ENCODE measurements at regions not wholly inside any gene's neighbourhood (a gene's known extent, or its start where the extent isn't known, plus 50 kb on each side); places are given as distances from the start of the nearest gene placed in this dataset.
A peak's percentile ranks its signal among the peaks of the same experiment; 100 is the strongest.

GRCh38 chr4:114282937-114283336, 303.5 kb upstream of the ARSJ start:
- TF ChIP-seq POLR2AphosphoS5 (IDR thresholded peaks at IDR 0.05) (no peak), CTCF (IDR thresholded peaks at IDR 0.05) (no peak), EP300 (IDR thresholded peaks at IDR 0.05; ENCODE audit: low read depth) (no peak), POLR2A (IDR thresholded peaks at IDR 0.05) (no peak)
- H3K27me3 ChIP-seq: no peaks in the 10 kb centered on the region
- H3K9me3 ChIP-seq: no peaks in the 10 kb centered on the region
- H3K27ac ChIP-seq: no peak overlapping the region
- in situ Hi-C loops (cut with MboI; ENCODE audit: low pct_ligation_motif_present in 1 of 4, low pct_unique_long_range_greater_than_20kb in 1 of 4, low sequenced_read_pairs in 3 of 4): no loop called here
- no peak for DNase-seq
- no peaks in the 10 kb centered on the region for H3K4me1 ChIP-seq
- H3K36me3 ChIP-seq: no peaks in the 10 kb centered on the region
- 50 to 64% methylated on average over 1 of the region's 1 CpG for WGBS, 2 donors (ENCODE audit: low coverage in 1 of 2)
- no peak overlapping the region for H3K4me3 ChIP-seq
- intact Hi-C loops (cut with DNase I; ENCODE audit: low total_unique reads): no loop called here

- Histone ChIP-seq H3K27ac (no peak overlapping the region), H3K9me3 (no peaks in the 10 kb centered on the region), H3K27me3 (no peaks in the 10 kb centered on the region), H3K36me3 (no peaks in the 10 kb centered on the region), H3K4me1 (no peaks in the 10 kb centered on the region), H3K4me3 (no peak overlapping the region)
- DNase-seq: no peak
- in situ Hi-C loops (cut with MboI; ENCODE audit: low pct_ligation_motif_present in 1 of 4, low pct_unique_long_range_greater_than_20kb in 1 of 4, low sequenced_read_pairs in 3 of 4): no loop called here
- 82 to 86% methylated on average over 1 of the region's 1 CpG for WGBS, 2 donors (ENCODE audit: low coverage in 1 of 2)
- intact Hi-C loops (cut with DNase I; ENCODE audit: low total_unique reads): no loop called here
- no peak for TF ChIP-seq POLR2AphosphoS5 (IDR thresholded peaks at IDR 0.05)
- TF ChIP-seq POLR2A (IDR thresholded peaks at IDR 0.05): no peak
- no peak for TF ChIP-seq CTCF (IDR thresholded peaks at IDR 0.05)
- TF ChIP-seq EP300 (IDR thresholded peaks at IDR 0.05; ENCODE audit: low read depth): no peak
These were observed 305.2 kb upstream of the ARSJ start for GRCh38 chr4:114284629-114285028.

- Histone ChIP-seq H3K4me1 (no peaks in the 10 kb centered on the region), H3K36me3 (no peaks in the 10 kb centered on the region), H3K27ac (no peak overlapping the region), H3K9me3 (no peaks in the 10 kb centered on the region), H3K4me3 (no peak overlapping the region), H3K27me3 (no peaks in the 10 kb centered on the region)
- in situ Hi-C loops (cut with MboI; ENCODE audit: low pct_ligation_motif_present in 1 of 4, low pct_unique_long_range_greater_than_20kb in 1 of 4, low sequenced_read_pairs in 3 of 4): no loop called here
- TF ChIP-seq EP300 (IDR thresholded peaks at IDR 0.05; ENCODE audit: low read depth): no peak
- no peak for TF ChIP-seq POLR2AphosphoS5 (IDR thresholded peaks at IDR 0.05)
- intact Hi-C loops (cut with DNase I; ENCODE audit: low total_unique reads): no loop called here
- DNase-seq: no peak
- 78 to 86% methylated on average over 3 of the region's 3 CpGs for WGBS, 2 donors (ENCODE audit: low coverage in 1 of 2)
These were observed 306.9 kb upstream of the ARSJ start for GRCh38 chr4:114286262-114286810.

- H3K4me3 ChIP-seq: no peak overlapping the region
- no peaks in the 10 kb centered on the region for H3K27me3 ChIP-seq
- peak; percentile 67 for DNase-seq
- WGBS, 2 donors (ENCODE audit: low coverage in 1 of 2): 64 to 100% methylated on average over 2 to 7 of the region's 10 CpGs
- TF ChIP-seq EP300 (IDR thresholded peaks at IDR 0.05; ENCODE audit: low read depth): no peak
- TF ChIP-seq POLR2AphosphoS5 (IDR thresholded peaks at IDR 0.05): no peak
- TF ChIP-seq POLR2A (IDR thresholded peaks at IDR 0.05): no peak
- TF ChIP-seq CTCF (IDR thresholded peaks at IDR 0.05): no peak
- in situ Hi-C loops (cut with MboI; ENCODE audit: low pct_ligation_motif_present in 1 of 4, low pct_unique_long_range_greater_than_20kb in 1 of 4, low sequenced_read_pairs in 3 of 4) (no loop called here), intact Hi-C loops (cut with DNase I; ENCODE audit: low total_unique reads) (no loop called here)
- no peaks in the 10 kb centered on the region for H3K9me3 ChIP-seq
- no peak overlapping the region for H3K27ac ChIP-seq
- no peaks in the 10 kb centered on the region for H3K36me3 ChIP-seq
- H3K4me1 ChIP-seq: no peaks in the 10 kb centered on the region
These were observed 307.7 kb upstream of the ARSJ start for GRCh38 chr4:114287079-114287696.

DNA sequence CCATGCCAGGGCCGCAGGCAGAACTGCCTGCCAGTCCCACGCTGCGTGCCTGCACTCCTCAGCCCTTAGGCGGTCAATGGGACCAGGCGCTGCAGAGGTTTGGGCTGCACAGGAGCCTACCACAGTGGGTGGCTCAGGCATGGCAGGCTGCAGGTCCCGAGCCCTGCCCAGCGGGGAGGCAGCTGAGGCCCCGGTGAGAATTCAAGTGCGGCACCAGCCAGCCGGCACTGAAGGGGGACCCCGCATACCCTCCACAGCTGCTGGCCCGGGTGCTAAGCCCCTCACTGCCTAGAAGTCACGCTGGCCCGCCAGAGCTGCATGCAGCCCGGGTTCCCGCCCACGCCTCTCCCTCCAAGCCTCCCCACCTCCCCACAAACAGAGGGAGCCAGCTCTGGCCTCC, 302.5 kb upstream of the UGT8 start:
- Histone ChIP-seq H3K4me3 (no peak overlapping the region), H3K9me3 (no peaks in the 10 kb centered on the region), H3K27me3 (no peaks in the 10 kb centered on the region), H3K27ac (no peak overlapping the region), H3K4me1 (no peaks in the 10 kb centered on the region), H3K36me3 (no peaks in the 10 kb centered on the region)
- no peak for DNase-seq
- in situ Hi-C loops (cut with MboI; ENCODE audit: low pct_ligation_motif_present in 1 of 4, low pct_unique_long_range_greater_than_20kb in 1 of 4, low sequenced_read_pairs in 3 of 4) (no loop called here), intact Hi-C loops (cut with DNase I; ENCODE audit: low total_unique reads) (no loop called here)
- 94% methylated on average over 16 of the region's 17 CpGs; no CpG with 5 or more reads in 1 of the 2 donors for WGBS, 2 donors (ENCODE audit: low coverage in 1 of 2)
- TF ChIP-seq POLR2A (IDR thresholded peaks at IDR 0.05): no peak
- no peak for TF ChIP-seq EP300 (IDR thresholded peaks at IDR 0.05; ENCODE audit: low read depth)

Measured in transverse colon (tissue), 4 donors.